GM21515 (cell line): ENCODE measurements at regions not wholly inside any gene's neighbourhood (a gene's known extent, or its start where the extent isn't known, plus 50 kb on each side); places are given as distances from the start of the nearest gene placed in this dataset.
A peak's percentile ranks its signal among the peaks of the same experiment; 100 is the strongest.

ENCODE experiments used
- ATAC-seq: cut with Tn5 transposase; IDR thresholded peaks from one replicate; pipeline ENCODE4 v1.9.1; 2021; ENCODE audit not compliant: unreplicated experiment

GRCh38 chr1:201681375-201681774 lies 142.4 kb downstream of the NAV1 start:
- ATAC-seq, result no peak

- ATAC-seq, result no peak
Observed at GRCh38 chr1:201682964-201683363, 144.0 kb downstream of the NAV1 start.

- ATAC-seq, result no peak
Observed at GRCh38 chr1:201683397-201683796, 144.5 kb downstream of the NAV1 start.

GRCh38 chr1:201685485-201685884 lies 143.5 kb upstream of the IPO9 start:
- no peak for ATAC-seq

- no peak for ATAC-seq
Observed at GRCh38 chr1:201686714-201687455, 142.1 kb upstream of the IPO9 start.

GRCh38 chr1:201688514-201688913 lies 140.4 kb upstream of the IPO9 start:
- ATAC-seq, result no peak

GRCh38 chr1:201689647-201690046 lies 139.3 kb upstream of the IPO9 start:
- ATAC-seq, result no peak

- no peak for ATAC-seq
Observed at GRCh38 chr1:201690528-201690927, 138.4 kb upstream of the IPO9 start.

- no peak for ATAC-seq
Observed at GRCh38 chr1:201691716-201692554, 137.0 kb upstream of the IPO9 start.

- no peak for ATAC-seq
Observed at GRCh38 chr1:201692555-201693394, 136.2 kb upstream of the IPO9 start.

- no peak for ATAC-seq
Observed at GRCh38 chr1:201693890-201694607, 134.9 kb upstream of the IPO9 start.

GRCh38 chr1:201694608-201695335 lies 134.2 kb upstream of the IPO9 start:
- no peak for ATAC-seq

GRCh38 chr1:201695607-201696006 lies 133.3 kb upstream of the IPO9 start:
- ATAC-seq, result no peak

GRCh38 chr1:201696217-201696761 lies 132.7 kb upstream of the IPO9 start:
- no peak for ATAC-seq

GRCh38 chr1:201697174-201697573 lies 131.8 kb upstream of the IPO9 start:
- ATAC-seq, result no peak

GRCh38 chr1:201701831-201702230 lies 127.1 kb upstream of the IPO9 start:
- ATAC-seq, result no peak

GRCh38 chr1:201702936-201703335 lies 126.0 kb upstream of the IPO9 start:
- ATAC-seq, result no peak

GRCh38 chr1:201703621-201704438 lies 125.1 kb upstream of the IPO9 start:
- ATAC-seq, result peak; percentile 76

GRCh38 chr1:201704439-201704792 lies 124.5 kb upstream of the IPO9 start:
- ATAC-seq, result no peak
